ENCODE measurements at regions not wholly inside any gene's neighbourhood (a gene's known extent, or its start where the extent isn't known, plus 50 kb on each side); places are given as distances from the start of the nearest gene placed in this dataset.

DNA sequence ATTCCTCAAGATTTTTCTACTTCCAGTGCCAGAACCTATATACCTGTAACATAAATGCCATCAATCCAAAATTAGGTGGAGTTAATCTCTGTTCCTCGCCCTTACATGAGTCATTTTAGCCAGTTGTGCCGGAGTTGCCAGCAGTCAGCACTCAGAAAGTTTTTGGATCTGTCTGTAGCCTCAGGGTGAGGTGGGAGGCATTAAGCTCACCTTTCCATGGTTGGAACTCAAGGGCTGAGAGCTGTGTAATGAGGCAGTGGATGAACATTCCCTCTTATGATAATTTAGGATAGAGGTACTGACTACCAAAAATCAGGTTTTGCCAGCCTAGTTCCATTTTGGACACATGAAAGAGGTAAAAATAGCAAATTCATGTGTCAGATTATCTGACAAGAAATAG, 1553.1 kb upstream of the ADGRL3 start:
- TF ChIP-seq GATA2 (IDR thresholded peaks at IDR 0.05; ENCODE audit: low read depth, low read length) (no peak), GATA3 (IDR thresholded peaks at IDR 0.05; ENCODE audit: low read depth, low read length) (no peak)
